Spinal cord (tissue), 9 donors: ENCODE measurements at regions not wholly inside any gene's neighbourhood (a gene's known extent, or its start where the extent isn't known, plus 50 kb on each side); places are given as distances from the start of the nearest gene placed in this dataset.
A peak's percentile ranks its signal among the peaks of the same experiment; 100 is the strongest.

Experiments
- DNase-seq, 6 donors: peaks; one replicate each; pipeline versions ENCODE4 v3.0.0 to v3.0.0-alpha.2; 2013 to 2015; ENCODE audit warnings: low spot score in 6 of 6, low read depth in 4 of 6
- H3K27ac ChIP-seq: one replicate; pipeline ENCODE4 v1.5.1; 2013; ENCODE audit warnings: low read depth, low read length, control low read depth
- H3K27me3 ChIP-seq: one replicate; pipeline ENCODE4 v1.6.1; 2013; ENCODE audit warnings: low read length; ENCODE audit not compliant: control insufficient read depth, insufficient read depth
- H3K36me3 ChIP-seq: one replicate; pipeline ENCODE4 v1.6.1; 2013; ENCODE audit warnings: low read length; ENCODE audit not compliant: control insufficient read depth, insufficient read depth
- H3K4me1 ChIP-seq: one replicate; pipeline ENCODE4 v1.6.1; 2013; ENCODE audit warnings: low read length; ENCODE audit not compliant: control insufficient read depth, insufficient read depth
- H3K4me3 ChIP-seq: one replicate; pipeline ENCODE4 v1.5.1; 2013; ENCODE audit warnings: low read depth, low read length, control low read depth
- H3K9me3 ChIP-seq: one replicate; pipeline ENCODE4 v1.6.1; 2013; ENCODE audit warnings: low read length; ENCODE audit not compliant: control insufficient read depth, insufficient read depth
- WGBS: methylation state at CpG from one replicate; pipeline ENCODE4 v1.1.5; 2013; ENCODE audit warnings: missing lambda C conversion rate; ENCODE audit not compliant: insufficient coverage; 5-methylcytosine and 5-hydroxymethylcytosine counted together
- donor health status: healthy.

GRCh38 chr2:241924069-241924908, 54.8 kb downstream of the RTP5 start:
- 70% methylated on average over 8 of the region's 11 CpGs for WGBS

GRCh38 chr2:241924909-241925250, 55.4 kb downstream of the RTP5 start:
- peaks cover 4% of the 10 kb centered on the region for H3K36me3 ChIP-seq
- peaks cover 11% of the 10 kb centered on the region for H3K4me1 ChIP-seq
- DNase-seq = no peak
- H3K27me3 ChIP-seq = no peaks in the 10 kb centered on the region
- H3K4me3 ChIP-seq = no peak overlapping the region
- no peak overlapping the region for H3K27ac ChIP-seq
- no peaks in the 10 kb centered on the region for H3K9me3 ChIP-seq
- WGBS = 74% methylated on average over 6 of the region's 7 CpGs

More at GRCh38 chr2:241924069-241924908, 54.8 kb downstream of the RTP5 start:
- no peak for DNase-seq
- no peak overlapping the region for H3K27ac ChIP-seq
- peaks cover 4% of the 10 kb centered on the region for H3K36me3 ChIP-seq
- peaks cover 11% of the 10 kb centered on the region for H3K4me1 ChIP-seq
- no peaks in the 10 kb centered on the region for H3K27me3 ChIP-seq
- H3K9me3 ChIP-seq = no peaks in the 10 kb centered on the region
- H3K4me3 ChIP-seq = no peak overlapping the region

DNA sequence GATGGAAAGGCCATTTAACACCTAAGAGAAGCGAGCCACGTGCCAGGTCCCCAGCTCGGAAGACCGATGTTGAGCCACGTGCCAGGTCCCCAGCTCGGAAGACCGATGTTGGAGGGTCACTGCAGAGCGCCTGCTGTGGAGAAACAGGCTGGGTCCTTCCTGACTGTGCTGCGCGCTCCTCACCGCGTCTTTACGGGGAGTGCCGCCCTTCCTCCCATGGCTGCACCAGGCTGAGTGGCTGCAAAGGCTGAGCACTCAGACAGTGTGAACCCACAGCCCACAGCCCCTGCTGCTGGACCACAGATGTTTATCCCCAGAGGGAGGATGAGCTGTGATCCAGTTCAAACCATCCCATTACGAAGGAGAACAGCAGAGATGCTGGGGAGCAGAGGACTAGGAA, 55.7 kb downstream of the RTP5 start:
- Histone ChIP-seq H3K9me3 (no peaks in the 10 kb centered on the region), H3K27ac (no peak overlapping the region), H3K27me3 (no peaks in the 10 kb centered on the region), H3K36me3 (peaks cover 4% of the 10 kb centered on the region), H3K4me1 (peaks cover 11% of the 10 kb centered on the region), H3K4me3 (no peak overlapping the region)
- WGBS = 65% methylated on average over 14 of the region's 15 CpGs
- DNase-seq = no peak

GRCh38 chr2:241925821-241926441, 56.4 kb downstream of the RTP5 start:
- 71% methylated on average over 15 of the region's 21 CpGs for WGBS
- H3K27ac ChIP-seq = no peak overlapping the region

DNA sequence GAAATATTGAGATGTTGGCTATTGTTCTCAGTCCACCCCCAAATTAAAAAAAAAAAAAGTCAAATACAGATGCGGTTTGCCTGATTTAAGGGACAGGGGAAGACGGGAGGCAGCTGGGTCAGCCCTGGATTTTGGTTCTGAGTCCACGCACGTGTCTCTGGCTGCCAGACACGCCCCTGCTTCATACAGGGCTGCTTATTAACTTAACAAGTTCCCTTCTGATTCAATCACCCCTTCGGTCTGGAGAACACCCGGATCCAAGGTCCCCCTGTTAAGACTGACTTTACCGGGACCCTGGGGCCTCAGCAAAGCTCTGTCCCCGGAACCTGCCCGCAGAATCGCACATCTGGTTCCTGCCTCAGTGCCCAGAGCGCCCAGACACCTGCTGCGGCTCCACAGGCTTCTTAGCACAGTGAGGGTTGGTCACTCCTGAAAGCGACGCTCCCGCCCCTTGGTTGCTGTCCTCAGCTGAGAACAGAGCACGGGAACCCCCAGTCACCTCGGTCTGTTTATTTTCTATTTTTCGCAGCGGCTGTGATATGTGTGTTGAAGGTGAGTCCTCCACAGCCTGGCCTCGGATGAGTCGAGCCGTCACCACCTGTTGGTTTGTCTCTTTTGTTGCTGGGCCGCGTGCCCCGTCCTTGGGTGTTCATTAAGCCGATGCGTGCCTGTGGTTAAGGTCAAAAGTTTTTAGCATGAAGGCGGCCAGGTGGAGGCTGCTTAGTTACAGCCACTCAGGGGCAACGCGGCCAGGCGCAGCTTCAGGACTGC, 57.2 kb downstream of the RTP5 start:
- Histone ChIP-seq H3K4me3 (no peak overlapping the region), H3K9me3 (no peaks in the 10 kb centered on the region), H3K27ac (no peak overlapping the region), H3K36me3 (peaks cover 11% of the 10 kb centered on the region), H3K4me1 (peaks cover 11% of the 10 kb centered on the region), H3K27me3 (no peaks in the 10 kb centered on the region)
- no peak for DNase-seq
- 74% methylated on average over 32 of the region's 32 CpGs for WGBS

More at GRCh38 chr2:241925821-241926441, 56.4 kb downstream of the RTP5 start:
- peak in 1 of 6 donors; percentile 72 for DNase-seq
- no peak overlapping the region for H3K4me3 ChIP-seq
- peaks cover 4% of the 10 kb centered on the region for H3K36me3 ChIP-seq
- peaks cover 11% of the 10 kb centered on the region for H3K4me1 ChIP-seq
- H3K9me3 ChIP-seq = no peaks in the 10 kb centered on the region
- no peaks in the 10 kb centered on the region for H3K27me3 ChIP-seq

DNA sequence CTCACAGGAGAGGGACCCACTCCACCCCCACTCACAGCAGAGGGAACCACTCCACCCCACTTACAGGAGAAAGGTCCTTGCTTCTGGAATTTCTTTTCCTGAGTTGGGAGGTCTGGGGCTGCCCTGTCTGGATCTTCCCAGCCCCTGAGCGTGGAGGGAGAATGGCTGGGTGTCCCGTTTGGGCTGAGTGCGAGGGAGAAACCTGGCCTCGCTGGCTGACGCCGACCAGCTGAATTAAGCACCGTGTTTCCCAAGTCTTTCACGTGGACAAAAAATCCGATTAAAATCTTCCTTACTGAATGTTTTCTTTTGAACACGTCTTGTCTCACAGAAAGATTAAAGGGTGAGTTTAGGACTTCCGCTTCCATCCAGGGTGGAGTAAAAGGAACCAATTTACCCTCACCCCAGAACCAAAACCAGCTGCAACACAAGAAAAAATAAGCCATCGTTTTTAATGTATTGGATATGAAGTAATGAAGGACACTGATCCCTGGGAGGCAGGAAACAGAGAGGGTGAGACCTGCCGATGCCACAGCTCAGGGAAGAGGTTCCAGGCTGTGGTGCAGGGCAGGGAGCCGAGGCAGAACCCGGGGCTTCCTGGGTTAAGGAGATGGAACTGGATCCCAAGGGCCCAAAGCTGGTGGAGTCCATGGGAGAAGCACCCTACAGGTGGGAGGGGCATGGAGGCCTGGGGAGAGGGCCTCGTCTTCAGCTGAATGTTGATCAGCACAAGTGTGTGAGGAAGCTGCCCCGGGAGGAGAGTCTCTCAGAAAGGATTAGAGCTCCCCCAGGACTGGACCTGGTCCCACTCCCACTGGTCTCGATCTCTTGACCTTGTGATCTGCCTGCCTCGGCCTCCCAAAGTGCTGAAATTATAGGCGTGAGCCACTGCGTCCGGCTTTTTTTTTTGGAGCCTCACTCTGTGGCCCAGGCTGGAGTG, 60.3 kb downstream of the RTP5 start:
- peaks cover 17% of the 10 kb centered on the region for H3K36me3 ChIP-seq
- 82% methylated on average over 16 of the region's 22 CpGs for WGBS
- H3K4me1 ChIP-seq = peaks cover 39% of the 10 kb centered on the region

DNA sequence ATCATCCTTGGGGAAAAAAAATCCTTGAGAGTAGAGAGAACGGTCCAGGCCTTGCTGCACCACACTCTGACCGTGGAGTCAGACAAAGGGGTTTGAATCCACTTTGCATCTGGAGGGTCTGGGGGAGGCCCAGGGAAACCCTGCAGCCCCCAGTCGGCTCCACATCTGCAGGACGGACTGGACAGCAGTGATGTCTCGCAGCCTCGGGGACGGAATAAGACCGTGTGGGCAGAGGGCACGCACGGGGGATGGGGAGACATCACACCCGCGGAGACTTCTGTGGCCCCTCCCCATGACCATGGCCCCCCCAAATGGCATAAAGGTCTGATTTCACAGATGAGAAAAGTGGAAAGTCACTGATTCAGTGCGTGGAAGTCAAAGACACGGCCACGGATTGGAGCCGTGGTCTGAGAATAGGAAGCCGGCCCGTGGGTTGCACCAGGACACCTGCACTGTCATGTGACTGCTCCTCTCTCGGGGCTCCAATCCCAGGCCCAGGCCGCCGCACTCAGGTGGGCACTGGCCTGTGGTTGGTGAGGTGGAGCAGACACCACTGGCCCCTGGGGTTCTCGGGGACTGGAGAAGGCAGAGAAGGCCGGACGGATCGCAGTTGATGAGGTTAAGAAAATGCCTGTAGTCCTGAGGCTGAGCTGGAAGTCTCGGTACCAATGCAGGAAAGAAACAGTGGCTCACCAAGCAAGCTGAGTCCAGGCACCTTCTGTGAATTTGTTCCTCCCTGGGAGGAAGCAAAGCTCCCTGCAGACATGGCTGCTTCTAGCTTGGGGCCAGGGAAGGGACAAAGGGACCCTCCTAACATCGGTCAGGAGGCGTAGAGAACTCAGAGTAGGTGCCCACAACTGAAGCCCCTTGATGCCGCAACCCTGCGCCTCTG, 61.8 kb downstream of the RTP5 start:
- H3K9me3 ChIP-seq = no peaks in the 10 kb centered on the region
- 94% methylated on average over 24 of the region's 30 CpGs for whole genome bisulfite sequencing
- no peak for DNase-seq
- H3K36me3 ChIP-seq = peaks cover 12% of the 10 kb centered on the region
- no peaks in the 10 kb centered on the region for H3K27me3 ChIP-seq
- H3K4me3 ChIP-seq = no peak overlapping the region
- H3K4me1 ChIP-seq = peaks cover 33% of the 10 kb centered on the region
- no peak overlapping the region for H3K27ac ChIP-seq

More for the DNA sequence above, 60.3 kb downstream of the RTP5 start:
- Histone ChIP-seq H3K9me3 (no peaks in the 10 kb centered on the region), H3K27me3 (no peaks in the 10 kb centered on the region), H3K4me3 (no peak overlapping the region), H3K27ac (no peak overlapping the region)
- no peak for DNase-seq

GRCh38 chr2:241931976-241932898, 62.7 kb downstream of the RTP5 start:
- H3K4me3 ChIP-seq = no peak overlapping the region
- H3K9me3 ChIP-seq = no peaks in the 10 kb centered on the region
- H3K27me3 ChIP-seq = no peaks in the 10 kb centered on the region
- H3K36me3 ChIP-seq = peaks cover 18% of the 10 kb centered on the region
- peaks cover 28% of the 10 kb centered on the region for H3K4me1 ChIP-seq
- H3K27ac ChIP-seq = peak overlapping the region; percentile 81
- no peak for DNase-seq
- WGBS = 91% methylated on average over 27 of the region's 31 CpGs
